ENCODE measurements at regions not wholly inside any gene's neighbourhood (a gene's known extent, or its start where the extent isn't known, plus 50 kb on each side); places are given as distances from the start of the nearest gene placed in this dataset.
A peak's percentile ranks its signal among the peaks of the same experiment; 100 is the strongest.

DNA sequence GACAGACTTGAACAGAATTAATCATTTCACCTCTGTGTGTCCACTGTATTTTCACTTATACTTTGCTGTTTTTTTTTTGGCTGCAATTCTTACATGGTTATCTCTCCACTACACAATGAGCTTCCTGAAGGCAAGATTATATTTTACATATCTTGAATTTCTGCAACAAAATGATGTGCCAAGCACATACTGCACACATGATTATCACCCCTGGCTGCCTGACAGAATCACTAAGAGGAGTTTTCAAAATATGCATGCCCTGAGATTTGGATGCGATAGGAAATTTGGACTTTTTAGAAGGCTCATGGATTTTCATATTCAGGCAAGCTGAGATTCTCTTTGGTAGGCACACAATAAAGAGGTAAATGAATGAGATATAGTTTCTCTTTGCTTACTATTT lies 1162.1 kb upstream of the IGFBP7 start:
- no peak overlapping the region for H3K4me3 ChIP-seq (replicated peaks in 1 of 2; ENCODE audit: low read depth in 2 of 2, low read length in 2 of 2)
- DNase-seq (ENCODE audit: low read depth in 2 of 2), result peak in 1 of 2 donors; percentile 7
- TF ChIP-seq, protein P1, sequence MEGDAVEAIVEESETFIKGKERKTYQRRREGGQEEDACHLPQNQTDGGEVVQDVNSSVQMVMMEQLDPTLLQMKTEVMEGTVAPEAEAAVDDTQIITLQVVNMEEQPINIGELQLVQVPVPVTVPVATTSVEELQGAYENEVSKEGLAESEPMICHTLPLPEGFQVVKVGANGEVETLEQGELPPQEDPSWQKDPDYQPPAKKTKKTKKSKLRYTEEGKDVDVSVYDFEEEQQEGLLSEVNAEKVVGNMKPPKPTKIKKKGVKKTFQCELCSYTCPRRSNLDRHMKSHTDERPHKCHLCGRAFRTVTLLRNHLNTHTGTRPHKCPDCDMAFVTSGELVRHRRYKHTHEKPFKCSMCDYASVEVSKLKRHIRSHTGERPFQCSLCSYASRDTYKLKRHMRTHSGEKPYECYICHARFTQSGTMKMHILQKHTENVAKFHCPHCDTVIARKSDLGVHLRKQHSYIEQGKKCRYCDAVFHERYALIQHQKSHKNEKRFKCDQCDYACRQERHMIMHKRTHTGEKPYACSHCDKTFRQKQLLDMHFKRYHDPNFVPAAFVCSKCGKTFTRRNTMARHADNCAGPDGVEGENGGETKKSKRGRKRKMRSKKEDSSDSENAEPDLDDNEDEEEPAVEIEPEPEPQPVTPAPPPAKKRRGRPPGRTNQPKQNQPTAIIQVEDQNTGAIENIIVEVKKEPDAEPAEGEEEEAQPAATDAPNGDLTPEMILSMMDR (IDR thresholded peaks at IDR 0.05; ENCODE audit: low read depth, low read length), result no peak

DNA sequence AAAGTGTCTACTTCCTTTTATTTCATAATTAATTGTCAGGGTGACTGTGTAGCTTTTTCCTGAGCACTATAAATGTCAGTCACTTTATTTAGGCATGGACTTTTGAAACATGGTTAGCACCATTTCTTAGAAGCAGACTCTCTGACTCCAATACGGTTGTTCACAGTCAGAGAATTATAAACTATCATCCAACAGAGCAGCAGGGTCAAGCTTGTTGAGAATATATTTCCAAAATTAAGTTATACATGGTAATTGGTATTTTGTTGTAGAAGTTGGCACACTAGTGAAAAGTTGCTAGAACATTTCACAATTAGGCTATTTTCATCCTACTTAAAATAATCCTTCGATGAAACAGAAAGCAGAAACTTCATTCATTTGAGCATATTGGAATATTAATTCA lies 1155.5 kb upstream of the IGFBP7 start:
- TF ChIP-seq, protein P1 (IDR thresholded peaks at IDR 0.05; ENCODE audit: low read depth, low read length), result no peak
- DNase-seq (ENCODE audit: low read depth in 2 of 2), result no peak

DNA sequence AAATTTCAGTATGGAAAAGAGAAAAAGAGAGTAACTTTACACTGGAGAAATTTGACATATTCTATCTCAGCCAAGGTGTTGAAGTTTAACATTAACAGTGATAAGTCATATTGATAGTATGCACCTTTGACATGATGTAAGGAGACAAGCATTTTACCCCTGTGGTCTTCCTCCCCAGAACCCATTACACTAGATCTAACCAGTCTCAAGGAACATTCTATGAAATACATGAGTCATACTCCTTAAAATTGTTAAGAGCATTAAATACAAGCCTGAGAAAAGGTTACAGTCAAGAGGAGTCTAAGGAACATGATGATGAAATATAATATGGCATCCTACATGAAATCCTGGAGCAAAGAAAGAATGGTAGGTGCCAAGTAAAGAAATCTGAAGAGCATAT lies 1151.3 kb upstream of the IGFBP7 start:
- TF ChIP-seq, protein P1 (IDR thresholded peaks at IDR 0.05; ENCODE audit: low read depth, low read length), result no peak
- no peak for DNase-seq (ENCODE audit: low read depth in 2 of 2)
- no peak overlapping the region for H3K4me3 ChIP-seq (replicated peaks in 1 of 2; ENCODE audit: low read depth in 2 of 2, low read length in 2 of 2)

More for the DNA sequence above, 1155.5 kb upstream of the IGFBP7 start:
- no peak overlapping the region for H3K4me3 ChIP-seq (replicated peaks in 1 of 2; ENCODE audit: low read depth in 2 of 2, low read length in 2 of 2)

DNA sequence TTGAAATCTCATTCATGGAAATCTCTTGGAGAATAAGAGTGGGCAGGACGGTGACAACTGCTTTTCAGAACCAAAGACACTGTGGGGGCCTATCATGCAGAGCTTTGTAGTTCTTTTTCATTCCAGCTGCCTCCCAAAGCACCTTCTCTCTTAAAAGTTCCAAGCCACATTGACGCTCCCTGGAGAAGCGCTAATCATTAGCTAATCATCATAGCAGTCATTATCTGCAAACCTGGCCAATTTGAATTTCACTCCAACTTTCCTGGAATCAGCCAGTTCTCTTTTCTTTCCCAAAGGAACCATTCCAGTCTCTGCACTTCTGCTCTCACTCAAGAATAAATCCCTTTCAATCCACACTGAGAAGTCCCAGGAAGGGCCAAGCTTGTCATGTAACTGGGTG lies 1144.1 kb upstream of the IGFBP7 start:
- TF ChIP-seq, protein P1 (IDR thresholded peaks at IDR 0.05; ENCODE audit: low read depth, low read length), result no peak
- DNase-seq (ENCODE audit: low read depth in 2 of 2), result no peak
- no peak overlapping the region for H3K4me3 ChIP-seq (replicated peaks in 1 of 2; ENCODE audit: low read depth in 2 of 2, low read length in 2 of 2)

DNA sequence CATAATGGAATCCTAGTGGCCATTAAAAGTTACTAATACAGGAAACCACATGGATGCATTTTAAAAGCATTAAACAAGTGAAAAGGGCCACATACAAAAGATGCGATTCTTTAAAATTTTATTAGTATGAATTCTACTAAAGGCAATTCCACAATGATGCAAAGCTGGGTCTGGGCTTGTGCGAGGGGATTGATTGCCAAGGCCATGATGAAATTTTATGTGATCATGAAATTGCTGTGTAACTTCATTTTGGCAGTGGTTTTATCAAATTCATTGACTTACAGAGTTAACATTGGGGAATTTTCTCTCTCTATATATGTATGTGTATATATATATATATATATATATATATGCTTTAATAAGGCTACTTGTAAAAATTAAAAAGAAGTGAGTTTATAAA lies 1142.5 kb upstream of the IGFBP7 start:
- DNase-seq (ENCODE audit: low read depth in 2 of 2), result no peak
- TF ChIP-seq, protein P1 (IDR thresholded peaks at IDR 0.05; ENCODE audit: low read depth, low read length), result no peak
- no peak overlapping the region for H3K4me3 ChIP-seq (replicated peaks in 1 of 2; ENCODE audit: low read depth in 2 of 2, low read length in 2 of 2)

DNA sequence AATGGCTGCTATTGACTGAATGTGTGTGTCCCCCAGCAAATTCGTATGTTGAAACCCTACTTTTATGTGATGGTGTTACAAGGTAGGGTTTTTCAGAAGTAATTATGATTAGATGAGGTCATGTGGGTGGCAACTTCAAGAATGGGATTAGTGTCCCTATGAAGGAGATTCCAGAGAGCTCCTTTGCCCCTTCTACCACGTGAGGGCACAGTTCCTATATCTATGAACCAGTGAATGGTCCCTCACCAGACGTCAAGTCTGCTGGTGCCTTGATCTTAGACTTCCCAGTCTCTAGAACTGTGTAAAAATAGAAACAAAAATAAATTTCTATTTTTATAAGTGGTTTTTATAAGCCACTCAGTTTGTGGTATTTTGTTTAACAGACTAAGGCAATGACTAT lies 1137.6 kb upstream of the IGFBP7 start:
- H3K4me3 ChIP-seq (replicated peaks in 1 of 2; ENCODE audit: low read depth in 2 of 2, low read length in 2 of 2), result no peak overlapping the region
- DNase-seq (ENCODE audit: low read depth in 2 of 2), result peak in 1 of 2 donors; percentile 2
- TF ChIP-seq, protein P1 (IDR thresholded peaks at IDR 0.05; ENCODE audit: low read depth, low read length), result no peak

DNA sequence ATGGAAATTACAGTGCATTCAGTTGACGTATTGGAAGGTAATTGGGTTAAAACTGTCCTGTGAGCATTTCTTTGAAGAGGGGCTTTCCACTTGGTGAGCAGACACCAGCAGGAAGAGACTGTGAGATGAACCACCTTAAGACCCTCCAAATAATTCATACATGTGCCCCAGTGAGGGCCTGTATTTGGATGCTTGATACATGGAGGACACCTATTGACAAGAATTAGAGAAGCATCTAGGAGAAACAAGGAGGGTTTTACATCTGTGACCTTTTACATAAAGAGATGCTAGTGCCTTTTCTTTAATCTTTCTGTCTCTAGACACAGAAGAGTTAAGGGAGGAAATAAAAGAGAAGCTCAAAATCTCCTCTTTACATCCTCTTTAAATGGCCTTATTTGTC lies 1115.3 kb upstream of the IGFBP7 start:
- DNase-seq (ENCODE audit: low read depth in 2 of 2), result no peak
- TF ChIP-seq, protein P1 (IDR thresholded peaks at IDR 0.05; ENCODE audit: low read depth, low read length), result no peak
- H3K4me3 ChIP-seq (replicated peaks in 1 of 2; ENCODE audit: low read depth in 2 of 2, low read length in 2 of 2), result no peak overlapping the region

Measured in cardiac fibroblast (primary cell).